CD14-positive monocyte (primary cell): ENCODE measurements at regions not wholly inside any gene's neighbourhood (a gene's known extent, or its start where the extent isn't known, plus 50 kb on each side); places are given as distances from the start of the nearest gene placed in this dataset.

Experiments used
- DNase-seq, 3 donors: peaks; one replicate each; pipeline ENCODE4 v3.0.0-alpha.2; 2011 to 2022
- H2AFZ ChIP-seq: 2 replicates; pipeline ENCODE4 v1.6.0; 2012; ENCODE audit warnings: mild to moderate bottlenecking, low read depth, low read length, inconsistent platforms; ENCODE audit not compliant: insufficient read depth, poor library complexity, severe bottlenecking
- H3K27ac ChIP-seq, 2 donors: 1 replicate in 1 of 2; 2 replicates in 1 of 2; pipeline ENCODE4 v1.5.1; 2012 to 2013; ENCODE audit warnings: low read length in 2 of 2, control low read depth in 1 of 2, inconsistent platforms in 1 of 2, low read depth in 1 of 2, mild to moderate bottlenecking in 1 of 2
- H3K27me3 ChIP-seq, 2 donors: one replicate each; pipeline versions ENCODE4 v1.6.0 to v1.6.1; 2011 to 2013; ENCODE audit warnings: low read length in 2 of 2; ENCODE audit not compliant: control insufficient read depth in 2 of 2, insufficient read depth in 2 of 2
- H3K36me3 ChIP-seq, 2 donors: replicated peaks in 1 of 2; 1 replicate in 1 of 2; 2 replicates in 1 of 2; pipeline versions ENCODE4 v1.5.1 to v1.6.1; 2012 to 2013; ENCODE audit warnings: low read length in 2 of 2, control low read depth in 1 of 2, inconsistent platforms in 1 of 2, mild to moderate bottlenecking in 1 of 2; ENCODE audit not compliant: insufficient read depth in 2 of 2, control insufficient read depth in 1 of 2
- H3K4me1 ChIP-seq, 2 donors: 1 replicate in 1 of 2; 2 replicates in 1 of 2; pipeline versions ENCODE4 v1.5.1 to v1.6.1; 2012 to 2013; ENCODE audit warnings: low read length in 2 of 2, control low read depth in 1 of 2, inconsistent platforms in 1 of 2, mild to moderate bottlenecking in 1 of 2, moderate library complexity in 1 of 2; ENCODE audit not compliant: insufficient read depth in 2 of 2, control insufficient read depth in 1 of 2
- H3K4me2 ChIP-seq: replicated peaks from 2 replicates; pipeline ENCODE3; 2012; ENCODE audit warnings: low read length, moderate library complexity, mild to moderate bottlenecking; ENCODE audit not compliant: poor library complexity, severe bottlenecking; ENCODE audit errors: extremely low read depth
- H3K4me3 ChIP-seq, 3 experiments: fragments of 200-600 bp in 1 of 3; sonication (generic) in 1 of 3; replicated peaks in 1 of 3; 1 replicate in 2 of 3; 2 replicates in 1 of 3; pipeline ENCODE4 v1.5.1; 2011 to 2013; ENCODE audit warnings: low read length in 3 of 3, mild to moderate bottlenecking in 3 of 3, control low read depth in 2 of 3, low read depth in 2 of 3, inconsistent platforms in 1 of 3, moderate library complexity in 1 of 3
- H3K79me2 ChIP-seq: 2 replicates; pipeline ENCODE4 v1.6.0; 2012; ENCODE audit warnings: mild to moderate bottlenecking, control low read depth, inconsistent platforms, low read length, moderate library complexity; ENCODE audit not compliant: insufficient read depth
- H3K9ac ChIP-seq: 2 replicates; pipeline ENCODE4 v1.6.0; 2017; ENCODE audit warnings: low read length, mild to moderate bottlenecking; ENCODE audit not compliant: insufficient read depth, poor library complexity, severe bottlenecking
- H3K9me3 ChIP-seq, 2 donors: replicated peaks in 1 of 2; 1 replicate in 1 of 2; 2 replicates in 1 of 2; pipeline versions ENCODE4 v1.5.1 to v1.6.1; 2012 to 2013; ENCODE audit warnings: low read length in 2 of 2, control low read depth in 1 of 2; ENCODE audit not compliant: control insufficient read depth in 1 of 2, insufficient read depth in 1 of 2
- H4K20me1 ChIP-seq: 2 replicates; pipeline ENCODE4 v1.6.0; 2012; ENCODE audit warnings: mild to moderate bottlenecking, low read length, control low read depth, moderate library complexity; ENCODE audit not compliant: insufficient read depth
- H3K27ac Mint-ChIP-seq, 7 donors: one replicate each; pipeline ENCODE4 v1.8.0; 2020; ENCODE audit warnings: mild to moderate bottlenecking in 7 of 7, mixed read lengths in 7 of 7, moderate library complexity in 6 of 7, inconsistent platforms in 2 of 7
- H3K27me3 Mint-ChIP-seq, 3 donors: one replicate each; pipeline ENCODE4 v1.8.0; 2021 to 2022; ENCODE audit warnings: low read depth in 3 of 3, mild to moderate bottlenecking in 3 of 3, mixed read lengths in 3 of 3, moderate library complexity in 3 of 3, inconsistent platforms in 1 of 3
- H3K36me3 Mint-ChIP-seq, 2 donors: one replicate each; pipeline ENCODE4 v1.8.0; 2020; ENCODE audit warnings: mixed read lengths in 2 of 2, inconsistent platforms in 1 of 2, mild to moderate bottlenecking in 1 of 2
- H3K4me1 Mint-ChIP-seq: one replicate; pipeline ENCODE4 v1.8.0; 2020; ENCODE audit warnings: mild to moderate bottlenecking, mixed read lengths
- H3K4me3 Mint-ChIP-seq, 2 donors: one replicate each; pipeline ENCODE4 v1.8.0; 2020; ENCODE audit warnings: mild to moderate bottlenecking in 2 of 2, mixed read lengths in 2 of 2, moderate library complexity in 1 of 2
- H3K9me3 Mint-ChIP-seq, 7 donors: one replicate each; pipeline ENCODE4 v1.8.0; 2020 to 2022; ENCODE audit warnings: mixed read lengths in 7 of 7, mild to moderate bottlenecking in 6 of 7, moderate library complexity in 6 of 7, inconsistent platforms in 2 of 7
- CTCF ChIP-seq: fragments of 200-600 bp; IDR thresholded peaks from one replicate; pipeline ENCODE4 v1.8.0; 2022; ENCODE audit warnings: antibody characterized with exemption, mild to moderate bottlenecking
- WGBS: methylation state at CpG from one replicate; pipeline ENCODE4 v1.1.5; 2013; ENCODE audit warnings: missing lambda C conversion rate; ENCODE audit not compliant: insufficient coverage; 5-methylcytosine and 5-hydroxymethylcytosine counted together
- intact Hi-C, 2 donors: fragments of 100-400 bp; cut with micrococcal nuclease; formaldehyde crosslinking; loops; one replicate each; pipeline versions ENCODE4 v1.15.0 to v1.15.1; 2023

- H3K79me2 ChIP-seq, result no peaks in the 10 kb centered on the region
- H3K36me3 ChIP-seq, result no peaks in the 10 kb centered on the region
- H3K4me1 ChIP-seq, result no peaks in the 10 kb centered on the region
- H4K20me1 ChIP-seq, result no peaks in the 10 kb centered on the region
- H3K9me3 Mint-ChIP-seq, result peaks cover 2 to 20% (median 4%) of the 10 kb centered on the region in 7 donors
- no peak overlapping the region for H3K9ac ChIP-seq
- no peak overlapping the region for H3K4me3 ChIP-seq
- H3K27me3 Mint-ChIP-seq, result peaks cover 0 to 3% (median 3%) of the 10 kb centered on the region in 3 donors
- TF ChIP-seq CTCF, result no peak
- no peaks in the 10 kb centered on the region for H3K36me3 Mint-ChIP-seq
- no peak overlapping the region for H3K27ac ChIP-seq
- no peak overlapping the region for H3K4me3 Mint-ChIP-seq
- no peak for DNase-seq
- H3K27me3 ChIP-seq, result no peaks in the 10 kb centered on the region
- peaks cover 5 to 11% of the 10 kb centered on the region in 2 donors for H3K9me3 ChIP-seq
- WGBS, result no CpG with 5 or more reads among the region's 3 CpGs
- H3K27ac Mint-ChIP-seq, result no peak overlapping the region
- intact Hi-C loops, result no loop called here
- no peaks in the 10 kb centered on the region for H3K4me1 Mint-ChIP-seq
- H2AFZ ChIP-seq, result no peak overlapping the region
- H3K4me2 ChIP-seq, result no peak overlapping the region
These were observed 563.7 kb downstream of the EFNB2 start for GRCh38 chr13:105971738-105972137.

- Mint-ChIP-seq H3K9me3 (peaks cover 2 to 20% (median 4%) of the 10 kb centered on the region in 7 donors), H3K27ac (no peak overlapping the region), H3K4me3 (no peak overlapping the region), H3K27me3 (peaks cover 0 to 3% (median 3%) of the 10 kb centered on the region in 3 donors), H3K36me3 (no peaks in the 10 kb centered on the region), H3K4me1 (no peaks in the 10 kb centered on the region)
- Histone ChIP-seq H3K79me2 (no peaks in the 10 kb centered on the region), H3K9me3 (peaks cover under 1 to 9% of the 10 kb centered on the region in 2 donors), H3K36me3 (no peaks in the 10 kb centered on the region), H2AFZ (no peak overlapping the region), H3K27ac (no peak overlapping the region), H3K4me3 (no peak overlapping the region), H3K9ac (no peak overlapping the region), H4K20me1 (no peaks in the 10 kb centered on the region), H3K4me2 (no peak overlapping the region), H3K27me3 (no peaks in the 10 kb centered on the region), H3K4me1 (no peaks in the 10 kb centered on the region)
- intact Hi-C loops, result no loop called here
- no peak for DNase-seq
- no peak for TF ChIP-seq CTCF
- 83% methylated on average over 4 of the region's 4 CpGs for WGBS
These were observed 564.1 kb downstream of the EFNB2 start for GRCh38 chr13:105971312-105971711.
